Fibroblast of skin of back (primary cell): ENCODE measurements at regions not wholly inside any gene's neighbourhood (a gene's known extent, or its start where the extent isn't known, plus 50 kb on each side); places are given as distances from the start of the nearest gene placed in this dataset.

Experiments used
- DNase-seq: peaks from one replicate; pipeline ENCODE4 v3.0.0-alpha.2; 2013

GRCh38 chr2:104733226-104733943 is 120.5 kb upstream of the POU3F3 start:
- DNase-seq, result no peak

- no peak for DNase-seq
Measured at GRCh38 chr2:104734937-104735586, 118.9 kb upstream of the POU3F3 start.

GRCh38 chr2:104736026-104736425 is 117.9 kb upstream of the POU3F3 start:
- DNase-seq, result no peak

- no peak for DNase-seq
Measured at GRCh38 chr2:104741860-104742259, 112.1 kb upstream of the POU3F3 start.

GRCh38 chr2:104744537-104744936 is 109.4 kb upstream of the POU3F3 start:
- no peak for DNase-seq

GRCh38 chr2:104745846-104746245 is 108.1 kb upstream of the POU3F3 start:
- DNase-seq, result no peak

GRCh38 chr2:104746299-104746698 is 107.6 kb upstream of the POU3F3 start:
- no peak for DNase-seq

- no peak for DNase-seq
Measured at GRCh38 chr2:104746858-104747257, 107.1 kb upstream of the POU3F3 start.

- DNase-seq, result no peak
Measured at GRCh38 chr2:104749856-104750460, 104.0 kb upstream of the POU3F3 start.

GRCh38 chr2:104752504-104752903 is 101.4 kb upstream of the POU3F3 start:
- DNase-seq, result no peak

GRCh38 chr2:104755026-104755878 is 98.7 kb upstream of the POU3F3 start:
- peak; percentile 59 for DNase-seq

- DNase-seq, result no peak
Measured at GRCh38 chr2:104756118-104756517, 97.8 kb upstream of the POU3F3 start.

- no peak for DNase-seq
Measured at GRCh38 chr2:104757056-104757455, 96.9 kb upstream of the POU3F3 start.

- DNase-seq, result peak; percentile 81
Measured at GRCh38 chr2:104758199-104758620, 95.7 kb upstream of the POU3F3 start.

GRCh38 chr2:104762031-104762430 is 91.9 kb upstream of the POU3F3 start:
- DNase-seq, result no peak

GRCh38 chr2:104766683-104767082 is 87.2 kb upstream of the POU3F3 start:
- peak; percentile 94 for DNase-seq

GRCh38 chr2:104768694-104769093 is 85.2 kb upstream of the POU3F3 start:
- peak; percentile 90 for DNase-seq

- peak; percentile 96 for DNase-seq
Measured at GRCh38 chr2:104769096-104769495, 84.8 kb upstream of the POU3F3 start.

- DNase-seq, result no peak
Measured at GRCh38 chr2:104772996-104773395, 80.9 kb upstream of the POU3F3 start.

- DNase-seq, result peak; percentile 89
Measured at GRCh38 chr2:104774631-104775030, 79.3 kb upstream of the POU3F3 start.

- DNase-seq, result no peak
Measured at GRCh38 chr2:104777721-104778120, 76.2 kb upstream of the POU3F3 start.

- peak; percentile 50 for DNase-seq
Measured at GRCh38 chr2:104781151-104781550, 72.8 kb upstream of the POU3F3 start.

- DNase-seq, result no peak
Measured at GRCh38 chr2:104784264-104784663, 69.7 kb upstream of the POU3F3 start.
